ENCODE measurements at regions not wholly inside any gene's neighbourhood (a gene's known extent, or its start where the extent isn't known, plus 50 kb on each side); places are given as distances from the start of the nearest gene placed in this dataset.

DNA sequence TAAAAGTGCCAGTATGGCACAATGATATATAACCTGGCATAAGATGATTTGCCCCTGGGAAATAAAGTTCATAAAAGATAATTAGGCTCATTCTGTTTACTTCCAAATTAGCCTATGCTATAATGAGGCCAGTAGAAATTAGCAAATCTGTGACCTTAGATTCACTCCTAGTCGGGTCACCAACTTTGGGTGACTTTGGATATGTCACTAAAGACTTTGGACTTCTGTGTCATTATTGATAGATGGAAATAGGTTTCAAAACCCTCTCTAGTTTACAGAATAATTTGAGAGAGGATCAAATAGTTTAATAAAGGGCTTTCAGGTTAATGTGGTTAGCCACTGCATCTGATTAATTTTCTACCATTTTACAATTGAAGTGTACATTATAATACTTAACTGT, 1869.3 kb upstream of the FLRT2 start:
- no peak for ATAC-seq
- DNase-seq, result no peak
- 74 to 87% (median 82%) methylated on average over 1 of the region's 1 CpG for WGBS, 4 donors
- intact Hi-C loops (cut with DNase I), result no loop called here
- no peak overlapping the region for H3K4me3 ChIP-seq
- H3K9me3 ChIP-seq, result no peaks in the 10 kb centered on the region
- no peaks in the 10 kb centered on the region for H3K27me3 ChIP-seq
- H3K27ac ChIP-seq, result no peak overlapping the region
- H3K36me3 ChIP-seq, result no peaks in the 10 kb centered on the region
- TF ChIP-seq, protein P1, sequence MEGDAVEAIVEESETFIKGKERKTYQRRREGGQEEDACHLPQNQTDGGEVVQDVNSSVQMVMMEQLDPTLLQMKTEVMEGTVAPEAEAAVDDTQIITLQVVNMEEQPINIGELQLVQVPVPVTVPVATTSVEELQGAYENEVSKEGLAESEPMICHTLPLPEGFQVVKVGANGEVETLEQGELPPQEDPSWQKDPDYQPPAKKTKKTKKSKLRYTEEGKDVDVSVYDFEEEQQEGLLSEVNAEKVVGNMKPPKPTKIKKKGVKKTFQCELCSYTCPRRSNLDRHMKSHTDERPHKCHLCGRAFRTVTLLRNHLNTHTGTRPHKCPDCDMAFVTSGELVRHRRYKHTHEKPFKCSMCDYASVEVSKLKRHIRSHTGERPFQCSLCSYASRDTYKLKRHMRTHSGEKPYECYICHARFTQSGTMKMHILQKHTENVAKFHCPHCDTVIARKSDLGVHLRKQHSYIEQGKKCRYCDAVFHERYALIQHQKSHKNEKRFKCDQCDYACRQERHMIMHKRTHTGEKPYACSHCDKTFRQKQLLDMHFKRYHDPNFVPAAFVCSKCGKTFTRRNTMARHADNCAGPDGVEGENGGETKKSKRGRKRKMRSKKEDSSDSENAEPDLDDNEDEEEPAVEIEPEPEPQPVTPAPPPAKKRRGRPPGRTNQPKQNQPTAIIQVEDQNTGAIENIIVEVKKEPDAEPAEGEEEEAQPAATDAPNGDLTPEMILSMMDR (IDR thresholded peaks at IDR 0.05), result no peak
- TF ChIP-seq POLR2A (IDR thresholded peaks at IDR 0.05), result no peak
- no peaks in the 10 kb centered on the region for H3K4me1 ChIP-seq

DNA sequence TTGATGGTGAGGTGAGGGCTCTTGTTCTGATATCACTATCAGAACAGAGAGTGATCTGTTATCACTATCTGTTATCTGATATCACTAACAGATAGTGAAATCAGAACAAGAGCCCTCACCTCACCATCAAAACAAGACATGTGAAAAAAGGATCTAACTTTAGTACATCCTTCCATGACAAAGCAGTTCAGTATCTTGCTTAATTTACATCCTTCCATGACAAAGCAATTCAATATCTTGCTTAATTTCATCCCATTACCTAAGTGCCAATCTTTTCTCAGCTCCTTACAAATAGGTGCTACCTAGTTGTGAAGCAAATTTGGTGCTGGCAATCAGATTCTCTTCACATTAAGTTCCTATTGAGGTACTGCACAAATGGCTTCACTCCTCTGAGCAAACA, 1865.6 kb upstream of the FLRT2 start:
- no peak for ATAC-seq

DNA sequence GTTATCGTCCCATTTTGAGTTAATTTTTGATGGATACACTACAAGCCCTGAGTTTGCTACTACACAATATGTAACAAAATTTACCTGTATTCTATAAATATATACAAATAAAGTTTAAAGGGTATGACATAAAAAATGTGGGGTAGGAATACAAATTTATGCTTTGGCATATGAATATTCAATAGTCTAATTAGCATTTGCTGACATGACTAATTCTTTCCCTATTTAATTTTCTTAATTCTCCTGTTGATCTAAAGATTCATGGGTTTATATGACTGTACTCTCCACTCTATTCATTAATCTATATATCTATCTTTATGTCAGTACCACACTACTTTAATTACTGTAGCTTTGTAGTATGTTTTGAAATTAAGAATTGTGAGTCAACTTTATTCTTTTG, 1840.7 kb upstream of the FLRT2 start:
- intact Hi-C loops (cut with DNase I), result no loop called here
- no peak for DNase-seq
- H3K4me3 ChIP-seq, result no peak overlapping the region
- no peak for TF ChIP-seq POLR2A (IDR thresholded peaks at IDR 0.05)
- TF ChIP-seq, protein P1 (IDR thresholded peaks at IDR 0.05), result no peak
- 95 to 98% (median 96%) methylated on average over 1 of the region's 1 CpG for WGBS, 4 donors
- no peak for ATAC-seq
- H3K27ac ChIP-seq, result no peak overlapping the region
- H3K27me3 ChIP-seq, result no peaks in the 10 kb centered on the region
- H3K9me3 ChIP-seq, result peaks cover 0 to 22% (median 5%) of the 10 kb centered on the region in 12 donors
- H3K4me1 ChIP-seq, result no peaks in the 10 kb centered on the region
- no peaks in the 10 kb centered on the region for H3K36me3 ChIP-seq

More for the DNA sequence above, 1865.6 kb upstream of the FLRT2 start:
- no peak for DNase-seq
- Histone ChIP-seq H3K36me3 (no peaks in the 10 kb centered on the region), H3K27ac (no peak overlapping the region), H3K4me3 (no peak overlapping the region), H3K4me1 (no peaks in the 10 kb centered on the region), H3K9me3 (peaks cover 0 to 9% (median 0%) of the 10 kb centered on the region in 12 donors), H3K27me3 (no peaks in the 10 kb centered on the region)
- intact Hi-C loops (cut with DNase I), result no loop called here
- TF ChIP-seq, protein P1 (IDR thresholded peaks at IDR 0.05), result no peak
- TF ChIP-seq POLR2A (IDR thresholded peaks at IDR 0.05), result no peak

DNA sequence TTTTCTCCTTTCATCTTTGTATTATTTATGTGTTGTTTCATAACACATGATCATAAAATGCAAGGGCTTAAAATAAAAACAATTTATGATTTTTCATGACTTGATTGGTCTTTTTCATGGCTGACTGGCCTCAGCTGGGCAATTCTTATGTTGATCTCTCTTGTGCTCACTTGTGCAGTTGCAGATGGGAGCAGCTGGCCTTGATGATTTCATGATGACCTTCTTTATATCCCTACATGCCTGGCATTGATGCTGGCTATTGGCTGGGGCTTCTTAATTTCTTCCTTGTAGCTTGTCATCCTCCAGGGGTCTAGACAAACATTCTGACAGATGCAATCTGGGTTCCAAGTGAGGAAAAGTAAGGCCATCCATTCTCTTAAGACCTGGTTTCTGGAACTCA, 1832.8 kb upstream of the FLRT2 start:
- Histone ChIP-seq H3K36me3 (no peaks in the 10 kb centered on the region), H3K27me3 (no peaks in the 10 kb centered on the region), H3K9me3 (peaks cover 0 to 4% (median 0%) of the 10 kb centered on the region in 12 donors), H3K4me3 (no peak overlapping the region), H3K27ac (no peak overlapping the region), H3K4me1 (no peaks in the 10 kb centered on the region)
- DNase-seq (no peak), ATAC-seq (no peak)
- TF ChIP-seq, protein P1 (IDR thresholded peaks at IDR 0.05), result no peak
- no peak for TF ChIP-seq POLR2A (IDR thresholded peaks at IDR 0.05)
- intact Hi-C loops (cut with DNase I), result no loop called here
